CD4-positive, alpha-beta T cell (primary cell): ENCODE measurements at regions not wholly inside any gene's neighbourhood (a gene's known extent, or its start where the extent isn't known, plus 50 kb on each side); places are given as distances from the start of the nearest gene placed in this dataset.

Source experiments
- ATAC-seq: fragments of 200-7000 bp; cut with Tn5 transposase; one replicate; pipeline ENCODE4 v1.10.0; 2022; ENCODE audit warnings: mild to moderate bottlenecking; ENCODE audit not compliant: poor library complexity
- CTCF ChIA-PET: fragments of 350-600 bp; sonication (Branson Sonifier 250); formaldehyde crosslinking; loops from one replicate; lab custom pipeline; 2021; ENCODE audit warnings: antibody characterized with exemption, inconsistent platforms; lab: Charles Lee
- POLR2A ChIA-PET: fragments of 350-600 bp; sonication (Branson Sonifier 250); formaldehyde crosslinking; loops from one replicate; lab custom pipeline; 2021; ENCODE audit warnings: antibody characterized with exemption, inconsistent platforms; lab: Charles Lee
- DNase-seq, 14 experiments: peaks; one replicate each; pipeline ENCODE4 v3.0.0-alpha.2; 2013 to 2020; ENCODE audit warnings: mixed read lengths in 2 of 14
- H3K27ac ChIP-seq, 2 donors: one replicate each; pipeline versions ENCODE4 v1.5.1 to v1.7.0; 2013; ENCODE audit warnings: low read length in 2 of 2, low read depth in 1 of 2, mild to moderate bottlenecking in 1 of 2
- H3K27me3 ChIP-seq, 2 experiments: 1 replicate in 1 of 2; 2 replicates in 1 of 2; pipeline versions ENCODE4 v1.6.1 to v1.7.0; 2013; ENCODE audit warnings: low read length in 2 of 2, control low read depth in 1 of 2, mild to moderate bottlenecking in 1 of 2, moderate library complexity in 1 of 2; ENCODE audit not compliant: insufficient read depth in 2 of 2, control insufficient read depth in 1 of 2
- H3K36me3 ChIP-seq: one replicate; pipeline ENCODE4 v1.6.1; 2013; ENCODE audit warnings: low read length, control low read depth; ENCODE audit not compliant: insufficient read depth
- H3K4me1 ChIP-seq: one replicate; pipeline ENCODE4 v1.6.1; 2013; ENCODE audit warnings: low read length, control low read depth; ENCODE audit not compliant: insufficient read depth
- H3K4me3 ChIP-seq: one replicate; pipeline ENCODE4 v1.5.1; 2013; ENCODE audit warnings: mild to moderate bottlenecking, low read length, moderate library complexity
- H3K9me3 ChIP-seq, 2 experiments: 1 replicate in 1 of 2; 2 replicates in 1 of 2; pipeline versions ENCODE4 v1.6.1 to v1.7.0; 2013; ENCODE audit warnings: low read length in 2 of 2, mild to moderate bottlenecking in 2 of 2, control low read depth in 1 of 2, moderate library complexity in 1 of 2; ENCODE audit not compliant: control insufficient read depth in 1 of 2, insufficient read depth in 1 of 2
- H3K27ac Mint-ChIP-seq: one replicate; pipeline ENCODE4 v1.8.0; 2020; ENCODE audit warnings: mixed read lengths
- H3K27me3 Mint-ChIP-seq: one replicate; pipeline ENCODE4 v1.8.0; 2021; ENCODE audit warnings: mixed read lengths
- H3K36me3 Mint-ChIP-seq: one replicate; pipeline ENCODE4 v1.8.0; 2021; ENCODE audit warnings: low read depth, mixed read lengths
- H3K4me1 Mint-ChIP-seq: one replicate; pipeline ENCODE4 v1.8.0; 2021; ENCODE audit warnings: low read depth, mixed read lengths
- H3K4me3 Mint-ChIP-seq: one replicate; pipeline ENCODE4 v1.8.0; 2020; ENCODE audit warnings: mild to moderate bottlenecking, mixed read lengths
- H3K9me3 Mint-ChIP-seq: one replicate; pipeline ENCODE4 v1.8.0; 2020; ENCODE audit warnings: mixed read lengths
- CTCF ChIP-seq: fragments of 200-600 bp; IDR thresholded peaks from one replicate; pipeline ENCODE4 v1.8.0; 2022; ENCODE audit warnings: antibody characterized with exemption, mild to moderate bottlenecking
- intact Hi-C, 2 experiments: fragments of 100-400 bp; cut with DNase I in 1 of 2; cut with micrococcal nuclease in 1 of 2; formaldehyde crosslinking; loops; one replicate each; pipeline versions ENCODE4 v1.15.1 to v1.9.0; 2023 to 2025; cut with DNase I, micrococcal nuclease

DNA sequence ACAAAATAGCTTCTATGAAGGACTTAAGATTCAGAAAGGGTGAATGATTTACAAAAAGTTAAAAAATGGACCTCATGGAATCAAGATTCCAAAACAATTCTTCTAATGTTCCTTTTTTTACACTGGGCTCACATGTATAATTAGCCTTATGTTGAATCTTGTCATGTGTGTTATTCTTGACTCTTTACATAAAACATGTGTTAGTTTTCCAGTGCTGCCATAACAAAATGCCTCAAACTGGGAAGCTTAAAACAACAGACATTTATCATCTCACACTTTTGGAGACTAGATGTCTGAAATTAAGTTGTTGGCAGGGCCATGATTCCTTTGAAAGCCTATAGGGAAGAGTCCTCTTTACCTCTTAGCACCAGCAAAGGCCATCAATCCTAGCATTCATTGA lies 192.5 kb upstream of the SORCS1 start:
- Mint-ChIP-seq H3K4me1 (no peaks in the 10 kb centered on the region), H3K9me3 (peaks cover 16% of the 10 kb centered on the region), H3K36me3 (no peaks in the 10 kb centered on the region), H3K4me3 (no peak overlapping the region), H3K27ac (no peak overlapping the region), H3K27me3 (no peaks in the 10 kb centered on the region)
- ChIA-PET POLR2A (no interaction called here), CTCF (no interaction called here)
- peaks cover 0 to 9% of the 10 kb centered on the region in 2 experiments for H3K9me3 ChIP-seq
- intact Hi-C loops: no loop called here
- no peak for TF ChIP-seq CTCF
- no peak overlapping the region for H3K4me3 ChIP-seq
- no peaks in the 10 kb centered on the region for H3K36me3 ChIP-seq
- no peak overlapping the region for H3K27ac ChIP-seq
- no peak for DNase-seq
- H3K4me1 ChIP-seq: no peaks in the 10 kb centered on the region
- ATAC-seq: no peak
- no peaks in the 10 kb centered on the region for H3K27me3 ChIP-seq

DNA sequence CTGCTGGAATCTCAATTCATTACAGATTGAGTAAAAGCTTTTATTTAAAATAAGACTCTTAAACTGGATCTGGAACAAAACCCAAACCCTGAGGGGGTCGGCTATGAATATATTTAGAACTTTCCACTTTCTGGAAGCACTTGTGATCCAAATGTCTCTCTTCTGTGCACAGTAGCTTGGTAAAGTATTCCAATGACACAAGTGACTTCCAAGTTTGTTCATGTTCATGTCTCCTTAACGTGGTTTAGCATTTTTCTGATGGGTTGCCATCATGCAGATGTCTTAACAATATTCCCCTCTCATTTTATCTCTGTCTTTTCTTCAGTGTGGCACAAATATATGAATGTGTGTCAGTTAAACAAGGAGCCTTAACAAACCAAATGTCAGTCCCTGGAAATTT lies 191.9 kb upstream of the SORCS1 start:
- Mint-ChIP-seq H3K9me3 (peaks cover 16% of the 10 kb centered on the region), H3K27me3 (no peaks in the 10 kb centered on the region), H3K4me3 (no peak overlapping the region), H3K27ac (no peak overlapping the region), H3K4me1 (no peaks in the 10 kb centered on the region), H3K36me3 (no peaks in the 10 kb centered on the region)
- ChIA-PET CTCF (no interaction called here), POLR2A (no interaction called here)
- H3K4me1 ChIP-seq: no peaks in the 10 kb centered on the region
- peaks cover 0 to 9% of the 10 kb centered on the region in 2 experiments for H3K9me3 ChIP-seq
- DNase-seq (no peak), ATAC-seq (no peak)
- intact Hi-C loops: no loop called here
- no peak overlapping the region for H3K4me3 ChIP-seq
- H3K27me3 ChIP-seq: no peaks in the 10 kb centered on the region
- H3K36me3 ChIP-seq: no peaks in the 10 kb centered on the region
- no peak for TF ChIP-seq CTCF
- no peak overlapping the region for H3K27ac ChIP-seq

GRCh38 chr10:107342711-107343110 lies 178.2 kb upstream of the SORCS1 start:
- ChIA-PET CTCF (no interaction called here), POLR2A (no interaction called here)
- intact Hi-C loops: no loop called here
- no peak for TF ChIP-seq CTCF
- H3K27me3 ChIP-seq: no peaks in the 10 kb centered on the region
- Mint-ChIP-seq H3K27ac (no peak overlapping the region), H3K27me3 (no peaks in the 10 kb centered on the region), H3K9me3 (peaks cover 18% of the 10 kb centered on the region), H3K36me3 (no peaks in the 10 kb centered on the region), H3K4me3 (no peak overlapping the region), H3K4me1 (no peaks in the 10 kb centered on the region)
- no peaks in the 10 kb centered on the region for H3K36me3 ChIP-seq
- H3K9me3 ChIP-seq: peaks cover 0 to 7% of the 10 kb centered on the region in 2 experiments
- H3K4me3 ChIP-seq: no peak overlapping the region
- no peak for DNase-seq
- no peak overlapping the region for H3K27ac ChIP-seq
- ATAC-seq: no peak
- no peaks in the 10 kb centered on the region for H3K4me1 ChIP-seq
